Neutrophil (primary cell): ENCODE measurements at regions not wholly inside any gene's neighbourhood (a gene's known extent, or its start where the extent isn't known, plus 50 kb on each side); places are given as distances from the start of the nearest gene placed in this dataset.

Experiments
- H3K27ac ChIP-seq: fragments of 200-600 bp; sonication (generic); 2 replicates; pipeline ENCODE4 v1.5.1; 2016; ENCODE audit warnings: mild to moderate bottlenecking, moderate library complexity
- H3K27me3 ChIP-seq: fragments of 200-600 bp; sonication (generic); 2 replicates; pipeline ENCODE4 v1.6.0; 2016; ENCODE audit warnings: mild to moderate bottlenecking
- H3K36me3 ChIP-seq: fragments of 200-600 bp; sonication (generic); 2 replicates; pipeline ENCODE4 v1.5.1; 2017
- H3K4me1 ChIP-seq, 2 experiments: fragments of 200-600 bp in 1 of 2; sonication (generic) in 1 of 2; 1 replicate in 1 of 2; 2 replicates in 1 of 2; pipeline versions ENCODE4 v1.5.1 to v1.6.1; 2013 to 2016; ENCODE audit warnings: low read depth in 1 of 2, low read length in 1 of 2, mild to moderate bottlenecking in 1 of 2, moderate library complexity in 1 of 2; ENCODE audit not compliant: control insufficient read depth in 1 of 2, insufficient read depth in 1 of 2
- H3K4me3 ChIP-seq, 2 experiments: fragments of 200-600 bp in 1 of 2; sonication (generic) in 1 of 2; 1 replicate in 1 of 2; 2 replicates in 1 of 2; pipeline ENCODE4 v1.5.1; 2013 to 2016; ENCODE audit warnings: low read depth in 1 of 2, low read length in 1 of 2, mild to moderate bottlenecking in 1 of 2, moderate library complexity in 1 of 2
- H3K9me3 ChIP-seq: fragments of 200-600 bp; sonication (generic); 2 replicates; pipeline ENCODE4 v1.5.1; 2016
- CTCF ChIP-seq: fragments of 200-600 bp; sonication (generic); IDR thresholded peaks from 2 replicates; pipeline ENCODE4 v1.5.1; 2016; ENCODE audit warnings: antibody characterized with exemption

GRCh38 chr10:125363791-125364190 lies 203.4 kb upstream of the CTBP2 start:
- Histone ChIP-seq H3K4me1 (no peaks in the 10 kb centered on the region), H3K4me3 (no peak overlapping the region), H3K36me3 (no peaks in the 10 kb centered on the region), H3K9me3 (no peaks in the 10 kb centered on the region), H3K27ac (no peak overlapping the region), H3K27me3 (no peaks in the 10 kb centered on the region)
- TF ChIP-seq CTCF: no peak

DNA sequence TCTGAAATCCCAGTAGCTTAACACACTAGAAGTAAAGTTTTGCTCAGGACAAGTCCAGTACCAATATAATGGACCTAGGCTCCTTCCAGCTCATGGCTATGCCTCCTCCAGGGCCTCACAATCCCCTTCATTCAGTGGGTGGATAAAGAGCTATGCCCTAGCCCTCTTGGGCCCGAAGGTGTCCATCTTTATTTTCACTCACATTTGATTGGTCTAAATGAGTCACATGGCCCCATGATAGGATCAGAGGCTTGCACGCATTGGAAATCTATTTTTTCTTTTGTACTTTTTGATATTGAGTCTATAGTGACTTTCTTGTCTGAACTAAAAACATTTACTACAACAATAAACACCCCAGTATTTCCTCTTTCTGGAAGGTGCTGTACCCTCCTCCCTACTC lies 202.6 kb upstream of the CTBP2 start:
- Histone ChIP-seq H3K27ac (no peak overlapping the region), H3K27me3 (no peaks in the 10 kb centered on the region), H3K36me3 (no peaks in the 10 kb centered on the region), H3K4me1 (no peaks in the 10 kb centered on the region), H3K4me3 (no peak overlapping the region), H3K9me3 (no peaks in the 10 kb centered on the region)
- TF ChIP-seq CTCF: no peak

DNA sequence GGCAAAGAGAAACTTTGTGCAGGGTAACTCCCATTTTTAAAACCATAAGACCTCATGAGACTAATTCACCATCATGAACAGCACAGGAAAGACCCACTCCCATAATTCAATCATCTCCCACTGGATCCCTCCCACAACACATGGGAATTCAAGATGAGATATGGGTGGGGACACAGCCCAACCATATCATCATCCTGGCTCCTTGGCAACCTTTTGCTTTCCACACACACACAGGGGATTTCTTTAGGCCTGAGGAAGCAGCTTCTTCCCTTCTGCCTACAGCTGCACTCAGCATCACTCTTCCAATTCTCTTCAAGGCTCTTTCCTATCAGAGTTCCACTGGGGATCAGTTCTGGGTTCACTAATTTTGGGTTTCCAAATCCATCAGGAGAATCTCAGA lies 199.0 kb upstream of the CTBP2 start:
- H3K4me1 ChIP-seq: no peaks in the 10 kb centered on the region
- no peaks in the 10 kb centered on the region for H3K36me3 ChIP-seq
- no peak for TF ChIP-seq CTCF

GRCh38 chr10:125355657-125356056 lies 195.3 kb upstream of the CTBP2 start:
- no peaks in the 10 kb centered on the region for H3K9me3 ChIP-seq
- TF ChIP-seq CTCF: no peak
- no peak overlapping the region for H3K27ac ChIP-seq
- no peak overlapping the region for H3K4me3 ChIP-seq
- H3K27me3 ChIP-seq: no peaks in the 10 kb centered on the region
- H3K36me3 ChIP-seq: no peaks in the 10 kb centered on the region
- no peaks in the 10 kb centered on the region for H3K4me1 ChIP-seq

More for the DNA sequence above, 199.0 kb upstream of the CTBP2 start:
- Histone ChIP-seq H3K4me3 (no peak overlapping the region), H3K27me3 (no peaks in the 10 kb centered on the region), H3K27ac (no peak overlapping the region), H3K9me3 (no peaks in the 10 kb centered on the region)

DNA sequence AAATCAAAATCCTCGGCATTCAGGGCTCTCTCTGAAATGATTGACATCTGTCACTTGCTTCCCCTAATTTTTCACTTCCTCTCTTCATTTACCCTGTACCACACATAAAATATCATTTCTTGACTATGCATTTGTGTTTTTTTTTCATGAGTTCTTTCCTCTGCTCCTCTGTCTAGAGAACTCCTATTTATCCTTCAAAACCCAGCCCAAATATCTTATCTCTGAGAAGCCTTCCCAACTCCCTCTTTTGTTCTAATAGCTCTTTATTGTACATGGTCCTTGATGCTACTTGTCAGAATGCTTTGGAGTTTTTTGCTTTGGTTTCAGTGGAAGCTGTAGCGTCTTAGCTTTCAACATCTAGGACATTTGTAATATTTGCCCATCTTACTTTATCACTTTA lies 190.2 kb upstream of the CTBP2 start:
- no peak overlapping the region for H3K27ac ChIP-seq
- H3K9me3 ChIP-seq: no peaks in the 10 kb centered on the region
- TF ChIP-seq CTCF: no peak
- no peaks in the 10 kb centered on the region for H3K36me3 ChIP-seq
- no peaks in the 10 kb centered on the region for H3K4me1 ChIP-seq
- H3K4me3 ChIP-seq: no peak overlapping the region
- H3K27me3 ChIP-seq: no peaks in the 10 kb centered on the region

- H3K9me3 ChIP-seq: no peaks in the 10 kb centered on the region
- H3K4me3 ChIP-seq: no peak overlapping the region
- no peak overlapping the region for H3K27ac ChIP-seq
- peaks cover 9% of the 10 kb centered on the region for H3K27me3 ChIP-seq
- H3K4me1 ChIP-seq: no peaks in the 10 kb centered on the region
- TF ChIP-seq CTCF: no peak
- no peaks in the 10 kb centered on the region for H3K36me3 ChIP-seq
These were observed 188.2 kb upstream of the CTBP2 start for GRCh38 chr10:125348536-125348935.
